ENCODE measurements at regions not wholly inside any gene's neighbourhood (a gene's known extent, or its start where the extent isn't known, plus 50 kb on each side); places are given as distances from the start of the nearest gene placed in this dataset.
"Not testable (repeated sequence)": the region's sequence is repeated elsewhere in the genome, so short reads cannot be mapped to it uniquely, and the experiment has no call there.

GRCh38 chr5:104909803-104910202 lies 1347.2 kb upstream of the NUDT12 start:
- H4K20me1 ChIP-seq: no peaks in the 10 kb centered on the region
- no peaks in the 10 kb centered on the region for H3K4me1 ChIP-seq
- H3K9me3 ChIP-seq (replicated peaks in 1 of 11): no peaks in the 10 kb centered on the region
- no peak overlapping the region for H3K9ac ChIP-seq
- no peaks in the 10 kb centered on the region for H3K36me3 ChIP-seq
- H3K4me2 ChIP-seq: no peak overlapping the region
- H3K27ac ChIP-seq: no peak overlapping the region
- H3K4me3 ChIP-seq: no peak overlapping the region
- H3K27me3 ChIP-seq: no peaks in the 10 kb centered on the region
- no peak for TF ChIP-seq Cebpa-rat (IDR thresholded peaks at IDR 0.05)

DNA sequence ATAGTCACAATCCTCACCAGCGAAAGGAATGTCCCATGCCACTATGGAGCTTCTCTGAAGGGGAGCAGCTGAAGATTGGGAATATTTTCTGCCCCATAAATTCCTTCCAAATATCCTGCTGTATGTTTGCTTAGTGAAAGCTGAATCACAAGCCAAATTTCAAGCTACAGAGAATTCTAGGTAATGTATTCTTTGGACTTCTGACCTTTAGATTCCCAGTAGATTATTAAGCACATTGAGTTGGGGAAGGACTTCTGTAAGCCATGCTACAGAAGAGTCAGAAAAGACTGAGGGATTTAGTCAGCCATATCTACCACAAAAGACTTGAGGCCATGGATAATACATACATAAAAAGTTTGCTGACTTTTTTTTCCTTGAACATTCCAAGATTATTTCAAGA lies 1342.0 kb upstream of the NUDT12 start:
- Histone ChIP-seq H3K4me3 (no peak overlapping the region), H3K9me3 (replicated peaks in 1 of 11) (no peaks in the 10 kb centered on the region), H3K36me3 (no peaks in the 10 kb centered on the region), H4K20me1 (no peaks in the 10 kb centered on the region), H3K27ac (no peak overlapping the region), H3K27me3 (no peaks in the 10 kb centered on the region), H3K4me2 (no peak overlapping the region), H3K9ac (no peak overlapping the region), H3K4me1 (peaks cover 0 to 8% (median 7%) of the 10 kb centered on the region in 10 experiments; a peak in 14 of 20 replicates)
- TF ChIP-seq Cebpa-rat (IDR thresholded peaks at IDR 0.05): no peak

DNA sequence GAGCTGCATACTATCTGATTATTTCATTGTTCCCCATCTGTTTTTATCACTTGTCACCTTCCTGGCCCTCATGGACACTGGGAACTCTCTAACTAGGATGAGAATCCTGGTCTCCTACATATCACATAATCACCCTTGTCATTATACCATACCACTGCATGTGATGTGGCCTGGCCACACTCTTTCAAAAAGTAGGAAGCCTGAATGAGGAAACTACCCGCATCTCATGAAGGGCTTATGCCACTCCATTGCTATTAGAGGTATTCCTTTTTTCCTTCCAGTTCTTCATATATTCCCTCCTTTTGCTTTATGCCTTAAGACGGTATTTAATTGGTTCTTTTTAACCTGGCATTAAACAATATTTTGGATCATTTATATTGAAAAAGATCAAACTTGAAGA lies 1341.4 kb upstream of the NUDT12 start:
- no peaks in the 10 kb centered on the region for H3K27me3 ChIP-seq
- H3K9ac ChIP-seq: no peak overlapping the region
- H3K4me3 ChIP-seq: no peak overlapping the region
- H3K4me1 ChIP-seq: peaks cover 0 to 8% (median 7%) of the 10 kb centered on the region in 10 experiments; a peak in 14 of 20 replicates
- no peak overlapping the region for H3K27ac ChIP-seq
- H3K36me3 ChIP-seq: no peaks in the 10 kb centered on the region
- no peaks in the 10 kb centered on the region for H3K9me3 ChIP-seq (replicated peaks in 1 of 11)
- H3K4me2 ChIP-seq: no peak overlapping the region
- H4K20me1 ChIP-seq: no peaks in the 10 kb centered on the region
- no peak for TF ChIP-seq Cebpa-rat (IDR thresholded peaks at IDR 0.05)

GRCh38 chr5:104891596-104891995 lies 1329.0 kb upstream of the NUDT12 start:
- Histone ChIP-seq H3K27ac (no peak overlapping the region), H4K20me1 (no peaks in the 10 kb centered on the region), H3K4me1 (no peaks in the 10 kb centered on the region), H3K27me3 (no peaks in the 10 kb centered on the region), H3K9me3 (replicated peaks in 1 of 11) (no peaks in the 10 kb centered on the region), H3K4me3 (no peak overlapping the region), H3K4me2 (no peak overlapping the region), H3K9ac (no peak overlapping the region), H3K36me3 (no peaks in the 10 kb centered on the region)
- no peak for TF ChIP-seq Cebpa-rat (IDR thresholded peaks at IDR 0.05)

- Histone ChIP-seq H3K27ac (no peak overlapping the region), H3K36me3 (no peaks in the 10 kb centered on the region), H3K4me1 (no peaks in the 10 kb centered on the region), H4K20me1 (no peaks in the 10 kb centered on the region), H3K4me2 (no peak overlapping the region), H3K9me3 (replicated peaks in 1 of 11) (no peaks in the 10 kb centered on the region), H3K9ac (no peak overlapping the region), H3K27me3 (no peaks in the 10 kb centered on the region), H3K4me3 (no peak overlapping the region)
- no peak for TF ChIP-seq Cebpa-rat (IDR thresholded peaks at IDR 0.05)
Observed at GRCh38 chr5:104890767-104891166, 1328.2 kb upstream of the NUDT12 start.

DNA sequence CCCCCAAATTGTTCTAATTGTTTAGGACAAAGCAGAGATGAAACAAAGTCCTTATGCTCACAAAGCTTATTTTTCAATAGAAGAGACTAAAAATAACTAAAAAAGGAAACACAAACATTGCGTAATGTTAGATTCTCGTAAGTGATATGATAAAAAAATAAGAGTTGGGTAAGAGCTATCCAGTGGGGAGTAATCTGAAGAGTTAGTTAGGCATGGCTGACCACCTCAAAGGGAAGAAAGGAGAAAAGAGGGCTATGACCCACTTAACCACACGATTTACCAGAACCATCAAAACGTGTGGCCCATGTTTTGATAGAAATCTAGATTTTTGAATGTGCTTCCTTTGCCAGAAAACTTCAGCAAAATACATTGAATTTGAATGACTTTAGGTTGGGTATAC lies 1296.8 kb upstream of the NUDT12 start:
- TF ChIP-seq Cebpa-rat (IDR thresholded peaks at IDR 0.05): peak in 10 of 11 experiments; percentile 33 to 96 (median 78); a peak in 16 of 22 replicates

GRCh38 chr5:104852099-104852498 lies 1289.5 kb upstream of the NUDT12 start:
- H3K4me2 ChIP-seq, H4K20me1 ChIP-seq, H3K4me1 ChIP-seq, H3K4me3 ChIP-seq, H3K9ac ChIP-seq, H3K27me3 ChIP-seq, H3K36me3 ChIP-seq, H3K27ac ChIP-seq: not testable (repeated sequence)
- peaks cover 0 to 53% (median 5%) of the 10 kb centered on the region in 11 experiments; a peak in 9 of 22 replicates for H3K9me3 ChIP-seq (replicated peaks in 1 of 11)

More for the DNA sequence above, 1296.8 kb upstream of the NUDT12 start:
- Histone ChIP-seq H3K27me3 (no peaks in the 10 kb centered on the region), H4K20me1 (no peaks in the 10 kb centered on the region), H3K4me2 (peak overlapping the region; percentile 35 to 71 (median 57); a peak in 21 of 22 replicates), H3K9ac (peak overlapping the region in 9 of 11 experiments; percentile 4 to 76 (median 30); a peak in 12 of 22 replicates), H3K4me3 (peak overlapping the region in 3 of 10 experiments; percentile 1 to 11 (median 4); a peak in 2 of 20 replicates), H3K36me3 (no peaks in the 10 kb centered on the region), H3K9me3 (replicated peaks in 1 of 11) (peaks cover 0 to 20% (median 0%) of the 10 kb centered on the region in 11 experiments; a peak in 5 of 22 replicates), H3K4me1 (peaks cover 5 to 39% (median 22%) of the 10 kb centered on the region in 10 experiments; a peak in 19 of 20 replicates), H3K27ac (peak overlapping the region; percentile 74 to 95 (median 80))

DNA sequence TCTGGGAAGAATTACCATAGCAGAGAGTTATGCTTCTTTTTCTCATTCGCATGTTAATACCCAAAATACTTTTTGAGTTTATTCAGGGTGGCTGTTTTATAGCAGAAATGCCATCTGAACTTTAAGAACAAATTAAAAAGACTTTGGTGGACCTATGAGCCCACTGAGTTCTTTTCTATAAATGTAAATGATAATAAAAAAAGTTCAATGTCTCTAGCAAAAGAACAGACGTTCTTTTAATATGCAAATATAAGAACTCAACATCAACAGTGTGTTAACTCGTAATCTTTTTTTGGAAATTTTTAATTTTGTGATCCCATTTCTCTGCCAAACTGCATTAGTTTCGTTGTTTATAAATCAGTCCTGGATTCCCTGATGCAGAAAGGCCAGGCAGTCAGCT lies 1283.0 kb upstream of the NUDT12 start:
- H3K4me2 ChIP-seq: no peak overlapping the region
- H3K36me3 ChIP-seq: no peaks in the 10 kb centered on the region
- TF ChIP-seq Cebpa-rat (IDR thresholded peaks at IDR 0.05): no peak
- H3K27me3 ChIP-seq: no peaks in the 10 kb centered on the region
- H3K27ac ChIP-seq: no peak overlapping the region
- no peak overlapping the region for H3K4me3 ChIP-seq
- H3K9ac ChIP-seq: no peak overlapping the region
- H3K9me3 ChIP-seq (replicated peaks in 1 of 11): peaks cover 0 to 18% (median 0%) of the 10 kb centered on the region in 11 experiments; a peak in 5 of 22 replicates
- no peaks in the 10 kb centered on the region for H4K20me1 ChIP-seq
- H3K4me1 ChIP-seq: peaks cover 0 to 12% (median 0%) of the 10 kb centered on the region in 10 experiments; a peak in 5 of 20 replicates

- Histone ChIP-seq H3K27me3 (no peaks in the 10 kb centered on the region), H3K36me3 (no peaks in the 10 kb centered on the region), H3K9ac (no peak overlapping the region), H3K4me1 (peaks cover 0 to 12% (median 0%) of the 10 kb centered on the region in 10 experiments; a peak in 5 of 20 replicates), H3K4me3 (no peak overlapping the region), H3K9me3 (replicated peaks in 1 of 11) (peaks cover 0 to 8% (median 0%) of the 10 kb centered on the region in 11 experiments; a peak in 2 of 22 replicates), H3K4me2 (peak overlapping the region in 2 of 11 experiments; percentile 13 to 39; a peak in 2 of 22 replicates), H4K20me1 (no peaks in the 10 kb centered on the region), H3K27ac (no peak overlapping the region)
- no peak for TF ChIP-seq Cebpa-rat (IDR thresholded peaks at IDR 0.05)
Observed at GRCh38 chr5:104843822-104844221, 1281.2 kb upstream of the NUDT12 start.

- TF ChIP-seq Cebpa-rat (IDR thresholded peaks at IDR 0.05): no peak
- Histone ChIP-seq H3K4me1 (peaks cover 0 to 12% (median 0%) of the 10 kb centered on the region in 10 experiments; a peak in 5 of 20 replicates), H3K27me3 (no peaks in the 10 kb centered on the region), H4K20me1 (no peaks in the 10 kb centered on the region), H3K36me3 (no peaks in the 10 kb centered on the region), H3K4me2 (no peak overlapping the region), H3K9ac (no peak overlapping the region), H3K4me3 (no peak overlapping the region), H3K9me3 (replicated peaks in 1 of 11) (no peaks in the 10 kb centered on the region), H3K27ac (no peak overlapping the region)
Observed at GRCh38 chr5:104840284-104840683, 1277.7 kb upstream of the NUDT12 start.

- not testable (repeated sequence) for H3K4me1 ChIP-seq; H3K36me3 ChIP-seq; H3K4me2 ChIP-seq; H3K4me3 ChIP-seq; H3K27ac ChIP-seq; H3K9me3 ChIP-seq (replicated peaks in 1 of 11); H3K27me3 ChIP-seq; H4K20me1 ChIP-seq; H3K9ac ChIP-seq
Observed at GRCh38 chr5:104831515-104831914, 1268.9 kb upstream of the NUDT12 start.
